Stimulated activated memory B cell treated with anti-CD40 and anti-IgM and Interleukin-4, amounts not matched to agents 10 μg/mL and 1 μg/mL and 100 μg/mL, for 72 hours (primary cell): ENCODE measurements at regions not wholly inside any gene's neighbourhood (a gene's known extent, or its start where the extent isn't known, plus 50 kb on each side); places are given as distances from the start of the nearest gene placed in this dataset.

ENCODE experiments used
- ATAC-seq: fragments of 150-1000 bp; cut with Tn5 transposase; 2 replicates; pipeline ENCODE4 v1.10.0; 2021
- H3K27ac Mint-ChIP-seq: one replicate; pipeline ENCODE4 v1.8.0; 2022; ENCODE audit warnings: mild to moderate bottlenecking, mixed read lengths
- H3K27me3 Mint-ChIP-seq: one replicate; pipeline ENCODE4 v1.8.0; 2022; ENCODE audit warnings: mixed read lengths
- H3K36me3 Mint-ChIP-seq: one replicate; pipeline ENCODE4 v1.8.0; 2022; ENCODE audit warnings: mixed read lengths
- H3K4me1 Mint-ChIP-seq: one replicate; pipeline ENCODE4 v1.8.0; 2022; ENCODE audit warnings: mixed read lengths
- H3K4me3 Mint-ChIP-seq: one replicate; pipeline ENCODE4 v1.8.0; 2022; ENCODE audit warnings: mild to moderate bottlenecking, moderate library complexity, mixed read lengths
- H3K9me3 Mint-ChIP-seq: one replicate; pipeline ENCODE4 v1.8.0; 2022; ENCODE audit warnings: mixed read lengths

- no peak overlapping the region for H3K27ac Mint-ChIP-seq
- peaks cover 11% of the 10 kb centered on the region for H3K27me3 Mint-ChIP-seq
- no peaks in the 10 kb centered on the region for H3K4me1 Mint-ChIP-seq
- H3K9me3 Mint-ChIP-seq = no peaks in the 10 kb centered on the region
- no peak for ATAC-seq
- H3K4me3 Mint-ChIP-seq = no peak overlapping the region
- no peaks in the 10 kb centered on the region for H3K36me3 Mint-ChIP-seq
Observed at GRCh38 chr12:105723494-105723893, 393.0 kb downstream of the C12orf75 start.

- no peaks in the 10 kb centered on the region for H3K36me3 Mint-ChIP-seq
- H3K27me3 Mint-ChIP-seq = peaks cover 11% of the 10 kb centered on the region
- ATAC-seq = no peak
- H3K4me1 Mint-ChIP-seq = no peaks in the 10 kb centered on the region
- no peak overlapping the region for H3K27ac Mint-ChIP-seq
- H3K9me3 Mint-ChIP-seq = no peaks in the 10 kb centered on the region
- no peak overlapping the region for H3K4me3 Mint-ChIP-seq
Observed at GRCh38 chr12:105724641-105725040, 394.1 kb downstream of the C12orf75 start.

- Mint-ChIP-seq H3K4me1 (no peaks in the 10 kb centered on the region), H3K27ac (no peak overlapping the region), H3K27me3 (peaks cover 11% of the 10 kb centered on the region), H3K4me3 (no peak overlapping the region), H3K36me3 (no peaks in the 10 kb centered on the region), H3K9me3 (no peaks in the 10 kb centered on the region)
- ATAC-seq = no peak
Observed at GRCh38 chr12:105725054-105725453, 394.6 kb downstream of the C12orf75 start.

GRCh38 chr12:105729181-105729771 lies 398.8 kb downstream of the C12orf75 start:
- H3K9me3 Mint-ChIP-seq = no peaks in the 10 kb centered on the region
- H3K27me3 Mint-ChIP-seq = no peaks in the 10 kb centered on the region
- no peaks in the 10 kb centered on the region for H3K4me1 Mint-ChIP-seq
- H3K27ac Mint-ChIP-seq = no peak overlapping the region
- no peak overlapping the region for H3K4me3 Mint-ChIP-seq
- no peak for ATAC-seq
- H3K36me3 Mint-ChIP-seq = no peaks in the 10 kb centered on the region

- Mint-ChIP-seq H3K9me3 (no peaks in the 10 kb centered on the region), H3K36me3 (no peaks in the 10 kb centered on the region), H3K4me1 (no peaks in the 10 kb centered on the region), H3K4me3 (no peak overlapping the region), H3K27ac (no peak overlapping the region), H3K27me3 (no peaks in the 10 kb centered on the region)
- no peak for ATAC-seq
Observed at GRCh38 chr12:105729926-105730325, 399.4 kb downstream of the C12orf75 start.

- Mint-ChIP-seq H3K27me3 (no peaks in the 10 kb centered on the region), H3K4me1 (no peaks in the 10 kb centered on the region), H3K36me3 (no peaks in the 10 kb centered on the region), H3K27ac (no peak overlapping the region), H3K4me3 (no peak overlapping the region), H3K9me3 (no peaks in the 10 kb centered on the region)
- ATAC-seq = no peak
Observed at GRCh38 chr12:105733579-105733978, 403.1 kb downstream of the C12orf75 start.

- no peak overlapping the region for H3K27ac Mint-ChIP-seq
- no peaks in the 10 kb centered on the region for H3K9me3 Mint-ChIP-seq
- no peak for ATAC-seq
- no peaks in the 10 kb centered on the region for H3K4me1 Mint-ChIP-seq
- H3K27me3 Mint-ChIP-seq = no peaks in the 10 kb centered on the region
- H3K36me3 Mint-ChIP-seq = no peaks in the 10 kb centered on the region
- no peak overlapping the region for H3K4me3 Mint-ChIP-seq
Observed at GRCh38 chr12:105736498-105736897, 402.3 kb downstream of the NUAK1 start.

GRCh38 chr12:105738051-105738450 lies 400.7 kb downstream of the NUAK1 start:
- no peaks in the 10 kb centered on the region for H3K4me1 Mint-ChIP-seq
- H3K27ac Mint-ChIP-seq = no peak overlapping the region
- ATAC-seq = no peak
- H3K36me3 Mint-ChIP-seq = no peaks in the 10 kb centered on the region
- H3K27me3 Mint-ChIP-seq = no peaks in the 10 kb centered on the region
- no peak overlapping the region for H3K4me3 Mint-ChIP-seq
- no peaks in the 10 kb centered on the region for H3K9me3 Mint-ChIP-seq

- Mint-ChIP-seq H3K9me3 (no peaks in the 10 kb centered on the region), H3K36me3 (no peaks in the 10 kb centered on the region), H3K27ac (no peak overlapping the region), H3K4me1 (no peaks in the 10 kb centered on the region), H3K27me3 (no peaks in the 10 kb centered on the region), H3K4me3 (no peak overlapping the region)
- ATAC-seq = no peak
Observed at GRCh38 chr12:105740369-105740768, 398.4 kb downstream of the NUAK1 start.

- no peak for ATAC-seq
- no peaks in the 10 kb centered on the region for H3K9me3 Mint-ChIP-seq
Observed at GRCh38 chr12:105740970-105741725, 397.6 kb downstream of the NUAK1 start.

GRCh38 chr12:105741786-105742566 lies 396.8 kb downstream of the NUAK1 start:
- ATAC-seq = no peak
- no peak overlapping the region for H3K27ac Mint-ChIP-seq
- H3K27me3 Mint-ChIP-seq = no peaks in the 10 kb centered on the region
- H3K9me3 Mint-ChIP-seq = no peaks in the 10 kb centered on the region
- H3K4me1 Mint-ChIP-seq = no peaks in the 10 kb centered on the region
- H3K36me3 Mint-ChIP-seq = no peaks in the 10 kb centered on the region
- no peak overlapping the region for H3K4me3 Mint-ChIP-seq

More at GRCh38 chr12:105740970-105741725, 397.6 kb downstream of the NUAK1 start:
- H3K27ac Mint-ChIP-seq = no peak overlapping the region
- H3K4me3 Mint-ChIP-seq = no peak overlapping the region
- no peaks in the 10 kb centered on the region for H3K36me3 Mint-ChIP-seq
- no peaks in the 10 kb centered on the region for H3K4me1 Mint-ChIP-seq
- H3K27me3 Mint-ChIP-seq = no peaks in the 10 kb centered on the region

- ATAC-seq = no peak
- no peak overlapping the region for H3K27ac Mint-ChIP-seq
- H3K4me3 Mint-ChIP-seq = no peak overlapping the region
- H3K9me3 Mint-ChIP-seq = no peaks in the 10 kb centered on the region
- no peaks in the 10 kb centered on the region for H3K27me3 Mint-ChIP-seq
- no peaks in the 10 kb centered on the region for H3K36me3 Mint-ChIP-seq
- no peaks in the 10 kb centered on the region for H3K4me1 Mint-ChIP-seq
Observed at GRCh38 chr12:105742567-105742874, 396.2 kb downstream of the NUAK1 start.

- Mint-ChIP-seq H3K4me1 (no peaks in the 10 kb centered on the region), H3K4me3 (no peak overlapping the region), H3K27ac (no peak overlapping the region), H3K9me3 (no peaks in the 10 kb centered on the region), H3K27me3 (no peaks in the 10 kb centered on the region), H3K36me3 (no peaks in the 10 kb centered on the region)
- no peak for ATAC-seq
Observed at GRCh38 chr12:105744371-105745058, 394.2 kb downstream of the NUAK1 start.

- Mint-ChIP-seq H3K4me3 (no peak overlapping the region), H3K36me3 (no peaks in the 10 kb centered on the region), H3K27me3 (no peaks in the 10 kb centered on the region), H3K4me1 (no peaks in the 10 kb centered on the region), H3K9me3 (no peaks in the 10 kb centered on the region), H3K27ac (no peak overlapping the region)
- no peak for ATAC-seq
Observed at GRCh38 chr12:105745811-105746210, 392.9 kb downstream of the NUAK1 start.

- no peak overlapping the region for H3K27ac Mint-ChIP-seq
- no peaks in the 10 kb centered on the region for H3K9me3 Mint-ChIP-seq
- H3K36me3 Mint-ChIP-seq = no peaks in the 10 kb centered on the region
- H3K4me3 Mint-ChIP-seq = no peak overlapping the region
- no peaks in the 10 kb centered on the region for H3K27me3 Mint-ChIP-seq
- no peaks in the 10 kb centered on the region for H3K4me1 Mint-ChIP-seq
- ATAC-seq = no peak
Observed at GRCh38 chr12:105748806-105749600, 389.8 kb downstream of the NUAK1 start.
